GM23338 (cell line): ENCODE measurements at regions not wholly inside any gene's neighbourhood (a gene's known extent, or its start where the extent isn't known, plus 50 kb on each side); places are given as distances from the start of the nearest gene placed in this dataset.
A peak's percentile ranks its signal among the peaks of the same experiment; 100 is the strongest.

Source experiments
- ATAC-seq: fragments of 200-7000 bp; cut with Tn5 transposase; 3 replicates; pipeline ENCODE4 v1.9.1; 2020
- DNase-seq: peaks from one replicate; pipeline ENCODE4 v3.0.0-alpha.2; 2015; ENCODE audit warnings: low spot score
- H2AFZ ChIP-seq: fragments of 200-600 bp; sonication (generic); 2 replicates; pipeline ENCODE4 v1.8.0; 2016; ENCODE audit warnings: antibody characterized with exemption, mild to moderate bottlenecking, moderate library complexity
- H3F3A ChIP-seq: fragments of 200-600 bp; sonication (generic); replicated peaks from 2 replicates; pipeline ENCODE4 v1.8.0; 2017; ENCODE audit warnings: antibody characterized with exemption, mixed run types, low read depth
- H3K27ac ChIP-seq: fragments of 200-600 bp; sonication (generic); 2 replicates; pipeline ENCODE4 v1.6.1; 2016; ENCODE audit warnings: low read depth
- H3K27me3 ChIP-seq: fragments of 200-600 bp; sonication (generic); 2 replicates; pipeline ENCODE4 v1.8.0; 2016; ENCODE audit warnings: mild to moderate bottlenecking, mixed run types, moderate library complexity; ENCODE audit not compliant: insufficient read depth
- H3K36me3 ChIP-seq: fragments of 200-600 bp; sonication (generic); 2 replicates; pipeline ENCODE4 v1.8.0; 2016; ENCODE audit warnings: mild to moderate bottlenecking; ENCODE audit not compliant: insufficient read depth
- H3K4me1 ChIP-seq: fragments of 200-600 bp; sonication (generic); 2 replicates; pipeline ENCODE4 v1.8.0; 2016; ENCODE audit warnings: mild to moderate bottlenecking, moderate library complexity; ENCODE audit not compliant: insufficient read depth
- H3K4me2 ChIP-seq: fragments of 200-600 bp; sonication (generic); 2 replicates; pipeline ENCODE4 v1.7.1; 2017; ENCODE audit warnings: mixed run types
- H3K4me3 ChIP-seq: fragments of 200-600 bp; sonication (generic); 2 replicates; pipeline ENCODE4 v1.6.1; 2016; ENCODE audit warnings: mixed run types
- H3K79me2 ChIP-seq: fragments of 200-600 bp; sonication (generic); replicated peaks from 2 replicates; pipeline ENCODE4 v1.8.0; 2017; ENCODE audit warnings: mild to moderate bottlenecking; ENCODE audit not compliant: insufficient read depth
- H3K9me2 ChIP-seq: fragments of 200-600 bp; sonication (generic); 2 replicates; pipeline ENCODE4 v1.8.0; 2017; ENCODE audit not compliant: insufficient read depth
- H4K20me1 ChIP-seq: fragments of 200-600 bp; sonication (generic); replicated peaks from 2 replicates; pipeline ENCODE4 v1.8.0; 2017; ENCODE audit warnings: mild to moderate bottlenecking; ENCODE audit not compliant: insufficient read depth
- H3K27ac Mint-ChIP-seq: 2 replicates; pipeline ENCODE4 v1.8.0; 2020; ENCODE audit warnings: inconsistent platforms, mild to moderate bottlenecking, moderate library complexity, mixed read lengths
- H3K27me3 Mint-ChIP-seq: 3 replicates; pipeline ENCODE4 v1.8.0; 2022; ENCODE audit warnings: low read depth, mild to moderate bottlenecking, moderate library complexity, mixed read lengths, inconsistent platforms; ENCODE audit not compliant: insufficient read depth, poor library complexity
- H3K36me3 Mint-ChIP-seq: 3 replicates; pipeline ENCODE4 v1.8.0; 2021; ENCODE audit warnings: low read depth, mild to moderate bottlenecking, inconsistent platforms, moderate library complexity, mixed read lengths
- H3K4me1 Mint-ChIP-seq: 3 replicates; pipeline ENCODE4 v1.8.0; 2020; ENCODE audit warnings: mild to moderate bottlenecking, inconsistent platforms, mixed read lengths
- H3K4me3 Mint-ChIP-seq: 3 replicates; pipeline ENCODE4 v1.8.0; 2021; ENCODE audit warnings: moderate library complexity, mild to moderate bottlenecking, inconsistent platforms, mixed read lengths
- H3K9me3 Mint-ChIP-seq: 3 replicates; pipeline ENCODE4 v1.8.0; 2020; ENCODE audit warnings: moderate library complexity, mild to moderate bottlenecking, inconsistent platforms, mixed read lengths
- CREB1 ChIP-seq: fragments of 250-450 bp; sonication (Bioruptor Pico); IDR thresholded peaks from 2 replicates; pipeline ENCODE4 v1.5.0; 2020; ENCODE audit warnings: low read depth, mild to moderate bottlenecking, moderate library complexity
- EZH2phosphoT487 ChIP-seq: fragments of 200-600 bp; sonication (generic); IDR thresholded peaks from one replicate; pipeline ENCODE4 v1.8.1; 2018; ENCODE audit warnings: antibody characterized with exemption; ENCODE audit not compliant: unreplicated experiment
- JUNB ChIP-seq: IDR thresholded peaks from one replicate; pipeline ENCODE4 v1.6.1; 2016; ENCODE audit warnings: antibody characterized with exemption; ENCODE audit not compliant: unreplicated experiment
- POLR2AphosphoS5 ChIP-seq: IDR thresholded peaks from 2 replicates; pipeline ENCODE4 v1.6.1; 2016; ENCODE audit warnings: antibody characterized with exemption, low read depth
- ZNF114 ChIP-seq: fragments of 250-450 bp; sonication (Bioruptor Pico); IDR thresholded peaks from 2 replicates; pipeline ENCODE4 v1.5.0; 2020; ENCODE audit warnings: mild to moderate bottlenecking, moderate library complexity
- ZNF462 ChIP-seq: fragments of 250-450 bp; sonication (Bioruptor Pico); IDR thresholded peaks from 2 replicates; pipeline ENCODE4 v1.5.0; 2020; ENCODE audit warnings: mild to moderate bottlenecking, moderate library complexity
- TF ChIP-seq, protein P1 (sequence below): IDR thresholded peaks from one replicate; pipeline ENCODE4 v1.6.1; 2018; ENCODE audit warnings: antibody characterized with exemption; ENCODE audit not compliant: unreplicated experiment

DNA sequence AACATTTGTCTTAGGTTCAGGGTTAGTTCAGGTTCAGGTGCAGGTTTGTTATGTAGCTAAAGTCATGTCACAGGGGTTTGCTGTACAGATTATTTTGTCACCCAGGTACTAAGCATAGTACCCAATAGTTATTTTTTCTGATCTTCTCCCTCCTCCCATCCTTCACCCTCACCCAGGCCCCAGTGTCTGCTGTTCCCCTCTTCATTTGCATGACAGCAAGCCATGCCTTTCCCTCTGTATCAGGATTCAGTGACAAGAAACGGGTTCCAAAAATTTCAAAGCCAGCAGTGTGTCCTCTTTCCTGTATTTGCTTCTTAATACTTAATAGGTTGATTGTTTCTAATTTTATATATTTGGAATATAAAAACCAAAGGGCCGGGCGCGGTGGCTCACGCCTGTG, 330.8 kb upstream of the SGCD start:
- Mint-ChIP-seq H3K27me3 (no peaks in the 10 kb centered on the region), H3K4me1 (peaks cover 5% of the 10 kb centered on the region; the same call in 2 of the 3 replicates), H3K36me3 (no peaks in the 10 kb centered on the region), H3K4me3 (no peak overlapping the region), H3K27ac (peak overlapping the region; percentile 44; the same call in 1 of the 2 replicates), H3K9me3 (peaks cover 3% of the 10 kb centered on the region; the same call in 1 of the 3 replicates)
- no peaks in the 10 kb centered on the region for H4K20me1 ChIP-seq
- no peaks in the 10 kb centered on the region for H3K36me3 ChIP-seq
- no peak overlapping the region for H2AFZ ChIP-seq
- no peaks in the 10 kb centered on the region for H3K27me3 ChIP-seq
- ATAC-seq (peak; percentile 59; the same call in 2 of the 3 replicates), DNase-seq (peak; percentile 1)
- H3K4me2 ChIP-seq = no peak overlapping the region
- H3K9me2 ChIP-seq = no peaks in the 10 kb centered on the region
- no peak overlapping the region for H3K4me3 ChIP-seq
- H3F3A ChIP-seq = no peaks in the 10 kb centered on the region
- H3K27ac ChIP-seq = no peak overlapping the region
- no peak for TF ChIP-seq CREB1 (CRISPR knock-in tag)
- no peak for TF ChIP-seq POLR2AphosphoS5
- TF ChIP-seq, protein P1, sequence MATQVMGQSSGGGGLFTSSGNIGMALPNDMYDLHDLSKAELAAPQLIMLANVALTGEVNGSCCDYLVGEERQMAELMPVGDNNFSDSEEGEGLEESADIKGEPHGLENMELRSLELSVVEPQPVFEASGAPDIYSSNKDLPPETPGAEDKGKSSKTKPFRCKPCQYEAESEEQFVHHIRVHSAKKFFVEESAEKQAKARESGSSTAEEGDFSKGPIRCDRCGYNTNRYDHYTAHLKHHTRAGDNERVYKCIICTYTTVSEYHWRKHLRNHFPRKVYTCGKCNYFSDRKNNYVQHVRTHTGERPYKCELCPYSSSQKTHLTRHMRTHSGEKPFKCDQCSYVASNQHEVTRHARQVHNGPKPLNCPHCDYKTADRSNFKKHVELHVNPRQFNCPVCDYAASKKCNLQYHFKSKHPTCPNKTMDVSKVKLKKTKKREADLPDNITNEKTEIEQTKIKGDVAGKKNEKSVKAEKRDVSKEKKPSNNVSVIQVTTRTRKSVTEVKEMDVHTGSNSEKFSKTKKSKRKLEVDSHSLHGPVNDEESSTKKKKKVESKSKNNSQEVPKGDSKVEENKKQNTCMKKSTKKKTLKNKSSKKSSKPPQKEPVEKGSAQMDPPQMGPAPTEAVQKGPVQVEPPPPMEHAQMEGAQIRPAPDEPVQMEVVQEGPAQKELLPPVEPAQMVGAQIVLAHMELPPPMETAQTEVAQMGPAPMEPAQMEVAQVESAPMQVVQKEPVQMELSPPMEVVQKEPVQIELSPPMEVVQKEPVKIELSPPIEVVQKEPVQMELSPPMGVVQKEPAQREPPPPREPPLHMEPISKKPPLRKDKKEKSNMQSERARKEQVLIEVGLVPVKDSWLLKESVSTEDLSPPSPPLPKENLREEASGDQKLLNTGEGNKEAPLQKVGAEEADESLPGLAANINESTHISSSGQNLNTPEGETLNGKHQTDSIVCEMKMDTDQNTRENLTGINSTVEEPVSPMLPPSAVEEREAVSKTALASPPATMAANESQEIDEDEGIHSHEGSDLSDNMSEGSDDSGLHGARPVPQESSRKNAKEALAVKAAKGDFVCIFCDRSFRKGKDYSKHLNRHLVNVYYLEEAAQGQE = no peak
- no peak for TF ChIP-seq ZNF462 (CRISPR knock-in tag)
- no peak for TF ChIP-seq ZNF114 (CRISPR knock-in tag)
- no peak for TF ChIP-seq JUNB
- no peak for TF ChIP-seq EZH2phosphoT487
- H3K4me1 ChIP-seq = peaks cover 7% of the 10 kb centered on the region; the same call in 1 of the 2 replicates
- H3K79me2 ChIP-seq = no peaks in the 10 kb centered on the region
